GM18508 (cell line): ENCODE measurements at regions not wholly inside any gene's neighbourhood (a gene's known extent, or its start where the extent isn't known, plus 50 kb on each side); places are given as distances from the start of the nearest gene placed in this dataset.

Experiments used
- ATAC-seq: cut with Tn5 transposase; IDR thresholded peaks from one replicate; pipeline ENCODE4 v1.9.1; 2021; ENCODE audit warnings: moderate number of reproducible peaks; ENCODE audit not compliant: insufficient read depth, unreplicated experiment

DNA sequence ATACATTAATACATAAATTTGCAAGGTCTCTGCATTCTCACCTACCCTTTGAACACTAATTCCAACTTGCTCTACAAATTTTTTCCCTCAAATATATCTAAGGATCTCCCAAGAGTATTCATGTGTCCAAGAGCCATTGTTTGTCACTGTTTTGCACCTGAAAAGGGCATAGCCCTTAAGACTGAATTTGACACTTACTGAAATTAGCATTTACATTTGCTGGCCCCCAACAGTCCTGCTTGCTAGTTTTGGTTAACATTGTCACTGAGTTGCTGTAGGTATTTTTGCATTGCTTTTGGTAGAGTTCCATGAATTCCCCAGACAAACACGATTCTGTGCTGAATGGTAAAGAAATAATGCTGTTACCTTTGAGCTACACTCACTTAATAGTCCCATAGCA is 57.3 kb downstream of the KCNA4 start:
- ATAC-seq: no peak

DNA sequence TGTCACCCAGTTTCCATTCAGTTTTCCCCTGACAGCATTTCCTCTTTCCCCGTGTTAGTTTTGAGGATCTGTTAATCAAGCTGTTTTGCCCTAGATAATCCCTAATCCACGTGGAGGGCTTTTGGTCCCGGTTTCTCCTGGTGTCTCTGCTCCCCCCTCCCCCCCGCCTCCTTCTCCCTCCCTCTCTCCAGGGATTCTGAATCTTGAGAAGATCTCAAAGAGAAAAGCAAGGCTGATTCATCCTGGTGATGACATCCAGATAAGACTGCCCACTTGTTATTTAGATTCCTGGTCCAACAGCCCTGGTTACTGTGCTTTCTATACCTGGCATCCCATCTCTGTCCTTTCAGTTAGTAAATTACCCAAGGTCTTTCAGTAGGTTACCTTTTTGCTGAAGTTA is 59.4 kb downstream of the KCNA4 start:
- ATAC-seq: no peak

DNA sequence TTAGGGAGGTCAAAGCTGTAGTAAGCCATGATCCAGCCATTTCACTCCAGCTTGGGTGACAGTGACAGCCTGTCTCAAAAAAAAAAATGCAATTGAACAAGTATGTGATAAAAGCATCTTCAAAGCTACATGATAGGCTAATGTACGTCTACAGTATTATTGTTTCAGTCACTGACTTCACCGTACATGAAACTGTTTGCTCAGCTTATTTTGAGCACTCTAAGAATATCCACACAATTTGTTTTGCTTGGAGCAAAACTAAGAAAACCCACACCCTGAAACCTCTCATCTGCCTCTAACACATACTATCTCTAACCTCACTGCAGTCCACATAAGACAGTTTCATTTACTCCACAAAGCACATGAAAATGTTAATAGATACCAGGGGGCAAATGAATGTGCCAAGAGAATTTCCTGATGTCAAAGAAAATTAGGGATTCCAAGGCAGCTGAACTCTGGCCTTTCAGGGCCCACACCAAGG is 60.7 kb downstream of the KCNA4 start:
- no peak for ATAC-seq

GRCh38 chr11:29943347-29943746 is 73.5 kb downstream of the KCNA4 start:
- no peak for ATAC-seq

DNA sequence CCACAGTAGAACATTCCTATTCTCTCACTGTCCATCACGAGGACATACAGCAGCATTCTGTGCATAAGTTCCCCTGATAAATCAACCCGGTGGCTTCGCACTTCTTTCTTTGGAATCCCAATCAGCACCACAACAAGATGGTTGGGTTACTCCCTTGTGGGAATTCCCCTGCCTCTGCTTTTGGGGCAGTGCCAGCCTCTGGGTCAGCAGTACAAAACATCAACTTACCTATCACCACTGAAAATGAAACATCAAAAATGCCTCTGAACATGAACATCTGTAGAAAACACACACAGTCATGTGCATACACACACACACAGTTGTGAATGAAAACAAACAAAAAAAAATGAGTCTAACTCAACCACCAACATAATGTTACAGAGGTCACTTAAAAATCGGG is 79.3 kb downstream of the KCNA4 start:
- ATAC-seq: no peak

DNA sequence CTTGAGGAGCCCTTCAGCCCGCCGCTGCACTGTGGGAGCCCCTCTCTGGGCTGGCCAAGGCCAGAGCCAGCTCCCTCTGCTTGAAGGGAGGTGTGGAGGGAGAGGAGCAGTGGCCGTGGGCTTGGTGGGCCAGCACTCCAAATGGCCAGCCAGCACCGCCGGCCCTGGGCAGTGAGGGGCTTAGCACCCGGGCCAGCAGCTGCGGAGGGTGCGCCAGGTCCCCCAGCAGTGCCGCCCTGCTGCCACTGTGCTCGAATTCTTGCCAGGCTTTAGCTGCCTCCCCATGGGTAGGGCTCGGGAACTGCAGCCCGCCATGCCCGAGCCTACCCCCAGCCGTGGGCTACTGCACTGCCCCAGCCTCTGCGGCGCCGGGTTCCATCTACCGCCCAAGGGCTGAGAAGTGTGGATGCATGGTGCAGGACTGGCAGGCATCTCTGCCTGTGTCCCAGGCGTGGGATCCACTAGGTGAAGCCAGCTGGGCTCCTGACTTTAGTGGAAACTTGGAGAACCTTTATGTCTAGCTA is 82.7 kb downstream of the KCNA4 start:
- ATAC-seq: no peak

GRCh38 chr11:29916040-29916439 is 100.8 kb downstream of the KCNA4 start:
- no peak for ATAC-seq

- no peak for ATAC-seq
Measured at GRCh38 chr11:29914203-29914930, 102.5 kb downstream of the KCNA4 start.

DNA sequence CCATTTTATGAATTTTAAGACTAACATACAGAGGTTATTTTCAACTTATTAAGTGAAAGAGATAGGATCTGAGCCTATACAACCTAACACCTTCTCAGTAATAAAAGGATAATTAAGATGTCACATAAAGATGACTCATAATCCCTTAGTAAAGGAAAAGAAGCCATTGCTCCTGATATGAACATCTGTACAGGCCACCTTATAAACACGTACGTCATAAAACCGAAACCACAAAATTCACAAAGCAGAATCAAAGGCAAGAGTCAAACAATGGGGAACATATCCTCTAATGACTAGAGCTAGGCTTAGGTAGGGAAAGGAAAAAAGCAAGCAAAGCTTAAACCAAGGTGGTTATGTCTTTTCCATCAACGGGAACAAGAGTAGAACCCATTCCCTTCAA is 103.5 kb downstream of the KCNA4 start:
- ATAC-seq: no peak

DNA sequence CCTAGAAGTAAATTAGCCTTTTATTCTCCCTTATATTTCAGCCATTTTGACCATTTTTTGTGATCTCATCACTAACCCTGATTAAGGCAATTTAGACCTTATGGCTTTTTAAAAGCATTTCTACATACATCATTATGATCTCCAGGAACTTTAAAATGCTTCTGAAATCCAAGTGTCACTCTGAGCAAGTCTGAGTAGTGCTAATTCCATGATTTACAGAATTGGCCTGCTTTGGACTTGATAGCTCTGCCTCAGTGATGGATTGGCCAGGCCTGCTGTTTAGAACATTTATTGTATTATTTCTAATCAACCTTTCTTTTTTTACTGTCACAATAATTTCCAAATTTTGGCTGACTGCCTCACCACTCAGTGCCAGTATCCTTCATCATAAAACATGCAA is 116.4 kb downstream of the KCNA4 start:
- ATAC-seq: no peak

DNA sequence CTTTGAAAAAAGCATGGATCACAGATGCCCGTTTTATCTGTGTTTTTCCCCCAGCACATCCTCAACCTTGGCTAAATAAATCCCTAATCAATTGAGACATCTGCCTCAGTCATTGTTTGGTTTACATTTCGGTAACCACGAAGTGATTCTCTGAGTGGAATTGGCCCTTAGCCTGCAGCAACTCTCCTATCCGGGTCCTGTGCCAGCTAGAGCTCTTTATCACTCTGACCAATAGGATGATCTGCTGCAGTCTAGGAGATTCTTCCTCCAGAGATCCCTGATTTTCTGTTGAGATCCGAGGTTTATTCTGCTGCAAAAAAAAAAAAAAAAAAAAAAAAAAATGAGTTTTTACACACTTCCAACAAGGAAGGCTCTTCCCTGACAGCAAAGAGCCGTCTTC is 137.3 kb downstream of the KCNA4 start:
- no peak for ATAC-seq

GRCh38 chr11:29876192-29876591 is 140.6 kb downstream of the KCNA4 start:
- no peak for ATAC-seq

GRCh38 chr11:29847219-29847618 is 169.6 kb downstream of the KCNA4 start:
- no peak for ATAC-seq

GRCh38 chr11:29844701-29845379 is 172.0 kb downstream of the KCNA4 start:
- no peak for ATAC-seq

DNA sequence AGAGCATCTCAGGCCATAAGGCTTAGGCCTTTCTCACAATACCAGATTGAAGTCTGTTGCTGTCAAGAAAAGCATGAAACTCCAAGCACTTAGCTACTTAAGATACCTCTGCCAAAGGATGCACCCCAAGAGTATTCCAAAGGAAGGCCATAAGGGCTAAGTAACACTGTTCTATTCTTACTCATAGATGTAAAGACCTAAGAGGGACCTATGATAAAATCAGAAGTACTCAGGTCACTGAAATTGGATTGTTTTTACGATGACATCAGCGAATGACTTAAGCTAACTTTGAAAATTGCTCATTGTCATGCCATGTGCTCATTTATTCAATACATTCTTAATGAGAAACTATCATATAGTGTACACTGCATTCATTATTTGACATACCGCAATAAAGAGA is 172.8 kb downstream of the KCNA4 start:
- no peak for ATAC-seq

GRCh38 chr11:29842061-29842460 is 174.8 kb downstream of the KCNA4 start:
- ATAC-seq: no peak

GRCh38 chr11:29826878-29827277 is 190.0 kb downstream of the KCNA4 start:
- no peak for ATAC-seq

GRCh38 chr11:29816359-29816758 is 200.5 kb downstream of the KCNA4 start:
- ATAC-seq: no peak

DNA sequence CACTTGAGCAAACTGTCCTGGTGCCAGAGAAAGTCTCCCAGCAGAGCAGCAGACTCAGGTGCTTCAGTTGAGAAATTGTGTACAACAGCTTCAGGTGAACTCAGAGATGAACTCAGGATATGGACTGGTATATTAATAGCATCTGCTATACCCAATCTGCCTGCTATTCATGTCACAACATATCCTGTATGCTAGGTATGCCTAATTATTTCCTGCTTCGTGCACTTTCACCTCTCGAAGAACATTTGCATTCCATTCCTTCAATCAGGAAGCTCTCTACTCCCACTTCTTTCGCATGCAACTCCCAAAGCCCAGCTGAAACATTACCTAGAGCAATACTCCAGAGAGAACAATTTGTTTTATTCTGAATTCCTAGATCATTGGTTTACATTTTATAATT is 207.7 kb downstream of the KCNA4 start:
- ATAC-seq: no peak

DNA sequence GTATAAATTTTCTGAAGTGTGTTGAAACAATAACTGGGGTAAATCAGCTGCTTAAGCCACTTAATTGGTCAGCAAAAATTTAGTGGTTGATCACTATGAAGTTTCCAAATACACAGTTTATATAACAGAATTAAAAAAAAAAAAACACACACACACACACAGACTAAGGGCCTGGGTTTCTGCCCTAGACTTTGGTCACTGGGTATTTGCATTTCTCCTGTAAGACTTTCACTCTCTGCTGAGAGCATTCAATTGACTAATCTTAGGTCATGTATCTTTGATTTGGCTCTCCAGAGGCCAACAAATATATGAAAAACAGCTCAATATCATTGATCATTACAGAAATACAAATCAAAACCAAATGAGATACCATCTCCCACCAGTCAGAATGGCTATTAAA is 214.3 kb downstream of the KCNA4 start:
- ATAC-seq: no peak

DNA sequence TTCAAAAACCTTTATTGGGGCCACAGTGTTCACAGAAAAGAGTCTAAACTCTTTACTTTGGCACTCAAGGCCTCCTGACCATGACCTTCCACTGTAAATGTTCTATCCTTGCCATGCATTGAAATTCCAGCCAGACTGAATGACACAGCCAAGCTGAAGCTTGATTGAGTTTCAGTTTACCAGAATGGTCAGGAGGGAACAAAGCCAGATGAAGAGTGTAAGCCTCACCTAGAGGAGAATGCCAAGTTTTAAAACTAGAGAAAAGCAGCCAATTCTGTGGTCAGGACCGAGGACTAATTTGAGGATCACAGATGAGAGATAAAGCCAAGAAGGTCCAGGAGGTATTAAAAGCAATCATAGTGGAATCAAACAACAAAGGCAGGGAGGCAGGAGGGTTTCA is 215.3 kb downstream of the KCNA4 start:
- ATAC-seq: no peak

DNA sequence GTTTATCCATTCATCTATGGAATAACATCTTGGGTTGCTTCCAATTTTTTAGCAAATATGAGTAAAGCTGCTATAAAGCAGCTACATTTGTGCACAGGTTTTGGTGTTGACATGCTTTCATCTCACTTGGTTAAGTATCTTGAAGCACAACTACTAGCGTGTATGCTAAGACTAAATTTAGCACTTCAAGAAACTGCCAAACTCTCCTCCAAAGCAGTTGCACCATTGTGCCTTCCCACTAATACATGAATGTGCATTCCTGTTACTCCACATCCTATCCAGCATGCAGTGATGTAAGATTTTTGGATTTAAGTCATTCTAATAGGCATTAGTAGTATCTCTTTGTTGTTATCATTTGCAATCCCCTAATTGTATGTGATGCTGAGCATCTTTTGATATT is 230.7 kb downstream of the KCNA4 start:
- no peak for ATAC-seq
